GM11168 (cell line): ENCODE measurements at regions not wholly inside any gene's neighbourhood (a gene's known extent, or its start where the extent isn't known, plus 50 kb on each side); places are given as distances from the start of the nearest gene placed in this dataset.

ENCODE experiments used
- in situ Hi-C: fragments of 300-500 bp; cut with MboI; formaldehyde crosslinking; loops from one replicate; pipeline ENCODE4 v1.12.0; 2022; ENCODE audit warnings: low sequenced_read_pairs; ENCODE audit not compliant: unreplicated experiment

- in situ Hi-C loops: no loop called here
These were observed 271.1 kb downstream of the RERGL start for GRCh38 chr12:17818931-17819330.

GRCh38 chr12:17810399-17810798 lies 279.6 kb downstream of the RERGL start:
- in situ Hi-C loops: no loop called here

- in situ Hi-C loops: no loop called here
These were observed 280.8 kb downstream of the RERGL start for GRCh38 chr12:17809206-17809605.

GRCh38 chr12:17802657-17803641 lies 287.0 kb downstream of the RERGL start:
- in situ Hi-C loops: no loop called here

GRCh38 chr12:17793854-17794253 lies 296.1 kb downstream of the RERGL start:
- in situ Hi-C loops: loop anchor here (10.0 kb wide), 1 partner anchor 91 kb away; no protein-coding TSS in a partner anchor

GRCh38 chr12:17778242-17778641 lies 311.8 kb downstream of the RERGL start:
- in situ Hi-C loops: no loop called here

GRCh38 chr12:17763366-17763765 lies 326.6 kb downstream of the RERGL start:
- in situ Hi-C loops: loop anchor here (10.0 kb wide), 1 partner anchor 81 kb away; no protein-coding TSS in a partner anchor

- in situ Hi-C loops: loop anchor here (10.0 kb wide), 1 partner anchor 85 kb away; no protein-coding TSS in a partner anchor
These were observed 330.0 kb downstream of the RERGL start for GRCh38 chr12:17759982-17760381.
